Islet precursor cell (in vitro differentiated cells): ENCODE measurements at regions not wholly inside any gene's neighbourhood (a gene's known extent, or its start where the extent isn't known, plus 50 kb on each side); places are given as distances from the start of the nearest gene placed in this dataset.
"Not testable (repeated sequence)": the region's sequence is repeated elsewhere in the genome, so short reads cannot be mapped to it uniquely, and the experiment has no call there.

Source experiments
- DNase-seq: peaks from one replicate; pipeline ENCODE4 v3.0.0-alpha.2; 2018

DNA sequence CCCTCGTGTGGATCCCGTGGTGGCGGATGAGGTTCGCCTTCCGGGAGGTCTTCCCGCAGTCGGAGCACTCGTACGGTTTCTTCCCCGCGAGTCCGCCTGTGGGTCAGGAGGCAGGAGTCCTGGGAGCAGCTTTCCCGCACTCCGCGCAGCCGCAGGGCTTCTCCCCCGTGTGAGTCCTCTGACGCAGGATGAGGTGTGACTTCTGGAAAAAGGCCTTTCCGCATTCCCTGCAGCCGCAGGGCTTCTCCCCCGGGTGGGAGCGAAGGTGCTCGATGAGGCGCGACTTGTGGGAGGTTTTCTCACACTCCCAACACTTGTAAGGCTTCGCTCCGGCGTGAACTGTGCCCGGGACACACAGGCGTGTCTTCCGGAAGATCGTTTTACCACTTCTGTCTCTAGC, 68.8 kb upstream of the WIPI2 start:
- DNase-seq: not testable (repeated sequence)

GRCh38 chr7:5131238-5131637, 58.8 kb upstream of the WIPI2 start:
- DNase-seq: not testable (repeated sequence)

DNA sequence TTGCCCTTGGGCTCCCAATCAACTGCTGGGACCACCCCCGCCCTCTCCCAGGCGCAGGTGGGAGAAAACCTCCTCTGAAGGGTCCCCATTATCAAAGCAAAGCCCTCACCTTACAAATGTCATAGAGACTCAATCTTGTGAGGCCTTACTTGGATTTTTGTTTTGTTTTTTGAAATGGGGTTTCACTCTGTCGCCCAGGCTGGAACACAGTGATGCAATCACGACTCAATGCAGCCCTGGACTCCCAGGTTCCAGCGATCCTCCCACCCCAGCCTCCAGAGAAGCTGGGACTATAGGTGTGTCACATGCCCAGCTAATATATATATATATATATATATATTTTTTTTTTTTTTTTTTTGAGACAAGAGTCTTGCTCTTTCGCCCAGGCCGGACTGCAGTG, 57.5 kb upstream of the WIPI2 start:
- no peak for DNase-seq

DNA sequence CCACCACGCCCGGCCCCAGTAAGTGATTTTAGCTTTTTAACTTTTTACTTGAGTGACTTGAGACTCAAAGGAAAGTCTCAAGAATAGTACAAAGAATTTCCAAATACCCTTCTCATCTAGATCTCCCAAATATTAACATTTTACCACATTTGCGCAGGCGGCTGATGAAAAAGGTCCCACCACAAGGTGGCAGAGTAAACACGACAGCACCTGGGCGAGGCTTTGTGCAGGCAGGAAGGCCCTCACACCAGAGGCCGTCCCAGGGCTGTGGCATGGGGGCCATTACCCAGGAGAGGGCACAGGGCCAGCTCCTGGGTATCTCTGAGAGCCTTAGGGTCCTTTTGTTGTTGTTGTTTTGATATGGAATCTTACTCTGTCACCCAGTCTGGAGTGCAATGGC, 50.0 kb upstream of the WIPI2 start:
- DNase-seq: peak; percentile 67
